Eye (tissue), 1 donor: ENCODE measurements at regions not wholly inside any gene's neighbourhood (a gene's known extent, or its start where the extent isn't known, plus 50 kb on each side); places are given as distances from the start of the nearest gene placed in this dataset.

ENCODE experiments used
- DNase-seq: peaks from one replicate; pipeline ENCODE4 v3.0.0-alpha.2; 2015

DNA sequence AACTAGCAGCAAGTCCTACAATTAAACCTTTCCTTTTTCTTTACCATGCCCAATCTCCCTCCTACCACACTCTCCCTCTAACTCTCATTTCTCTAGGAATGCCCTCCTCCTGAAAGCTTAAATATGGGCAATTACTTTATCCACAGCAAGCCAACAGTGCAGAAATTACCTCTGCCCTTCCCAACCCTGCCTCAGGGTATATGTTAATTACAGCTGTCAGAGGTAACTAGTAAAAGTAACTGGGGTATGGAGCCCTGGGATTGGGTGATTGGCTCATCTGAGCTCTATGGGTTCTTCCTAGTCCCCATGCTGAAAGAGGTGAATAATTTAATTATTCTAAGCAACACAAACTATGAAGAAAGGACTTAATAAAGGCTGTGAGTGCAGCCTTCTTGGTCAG is 478.9 kb upstream of the NMUR2 start:
- DNase-seq: no peak

DNA sequence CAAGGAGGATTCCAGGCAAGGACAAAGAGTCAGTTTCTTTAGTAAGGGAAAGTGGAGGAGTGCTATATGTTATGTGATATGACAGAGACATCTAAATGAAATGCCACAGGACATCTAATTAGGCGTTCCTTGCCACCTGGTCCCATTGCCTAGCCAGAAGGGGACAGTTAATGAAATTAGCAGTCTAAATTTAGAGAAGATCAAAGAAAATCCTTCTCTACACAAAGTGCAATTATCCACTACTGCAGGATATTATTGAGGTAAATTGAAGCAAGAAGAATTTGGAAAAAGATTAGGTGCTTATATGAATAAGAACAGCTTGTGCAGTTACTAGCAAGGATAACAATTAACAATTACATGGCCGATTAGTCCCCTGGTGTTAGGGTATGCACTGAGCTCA is 495.3 kb upstream of the NMUR2 start:
- no peak for DNase-seq

DNA sequence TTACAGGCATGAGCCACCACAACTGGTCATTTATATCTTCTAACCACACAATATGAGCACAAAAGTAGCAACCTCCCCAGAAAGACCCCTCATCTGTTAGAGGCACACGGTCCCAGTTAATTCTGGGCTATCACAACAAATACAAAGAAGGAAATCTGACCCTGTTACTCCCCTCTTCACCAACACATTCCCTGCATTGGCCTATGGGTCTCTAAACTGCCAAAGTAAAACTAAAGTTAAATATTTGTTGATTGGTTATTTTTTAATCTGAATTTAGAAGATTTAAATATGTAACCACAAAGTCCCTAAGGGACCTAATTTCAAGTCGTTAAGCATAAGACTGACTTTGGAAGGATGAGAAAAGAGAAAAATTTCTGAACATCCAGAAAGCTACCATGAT is 496.7 kb upstream of the NMUR2 start:
- no peak for DNase-seq

GRCh38 chr5:152905286-152905685 is 500.2 kb upstream of the NMUR2 start:
- DNase-seq: no peak

- no peak for DNase-seq
These were observed 502.6 kb upstream of the NMUR2 start for GRCh38 chr5:152907488-152908245.

GRCh38 chr5:152912924-152913323 is 507.8 kb upstream of the NMUR2 start:
- no peak for DNase-seq

DNA sequence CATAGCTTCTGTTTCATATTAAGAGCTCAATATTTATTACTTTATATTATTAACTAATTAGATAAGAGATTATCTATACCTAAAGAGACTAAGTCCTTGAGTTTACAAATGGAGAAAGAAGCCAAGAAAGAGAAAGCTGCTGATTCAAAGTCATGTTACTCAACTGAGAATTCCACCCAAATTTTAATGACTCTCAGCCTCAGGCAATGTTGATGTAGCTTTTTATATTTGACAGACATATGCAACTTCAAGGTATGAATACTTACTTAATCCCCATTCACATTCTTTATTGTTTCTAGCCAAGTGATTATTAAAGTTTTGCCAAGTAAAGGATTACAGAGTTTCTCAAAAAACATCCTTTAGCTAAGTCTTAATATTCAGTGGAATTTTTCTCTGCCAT is 527.5 kb upstream of the NMUR2 start:
- no peak for DNase-seq

DNA sequence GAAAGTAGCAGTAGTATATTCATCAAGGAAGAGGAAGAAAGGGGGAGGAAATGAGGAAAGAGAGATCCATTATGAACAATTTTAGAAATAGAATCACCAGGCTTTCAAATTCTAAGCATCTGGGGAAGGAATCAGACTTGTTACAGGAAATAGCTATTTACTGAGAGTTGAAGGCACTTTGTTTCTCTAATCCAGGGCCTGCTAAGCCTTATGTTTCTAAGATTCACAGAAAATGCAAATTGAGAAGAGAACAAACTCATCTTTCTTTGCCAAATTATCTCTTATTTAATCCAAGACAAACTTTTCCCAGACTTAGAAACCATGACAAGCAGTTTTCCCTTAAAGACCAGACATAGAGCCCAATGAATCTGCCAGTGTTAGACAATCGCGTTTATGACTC is 528.0 kb upstream of the NMUR2 start:
- DNase-seq: no peak

GRCh38 chr5:152938630-152939029 is 533.6 kb upstream of the NMUR2 start:
- DNase-seq: no peak

DNA sequence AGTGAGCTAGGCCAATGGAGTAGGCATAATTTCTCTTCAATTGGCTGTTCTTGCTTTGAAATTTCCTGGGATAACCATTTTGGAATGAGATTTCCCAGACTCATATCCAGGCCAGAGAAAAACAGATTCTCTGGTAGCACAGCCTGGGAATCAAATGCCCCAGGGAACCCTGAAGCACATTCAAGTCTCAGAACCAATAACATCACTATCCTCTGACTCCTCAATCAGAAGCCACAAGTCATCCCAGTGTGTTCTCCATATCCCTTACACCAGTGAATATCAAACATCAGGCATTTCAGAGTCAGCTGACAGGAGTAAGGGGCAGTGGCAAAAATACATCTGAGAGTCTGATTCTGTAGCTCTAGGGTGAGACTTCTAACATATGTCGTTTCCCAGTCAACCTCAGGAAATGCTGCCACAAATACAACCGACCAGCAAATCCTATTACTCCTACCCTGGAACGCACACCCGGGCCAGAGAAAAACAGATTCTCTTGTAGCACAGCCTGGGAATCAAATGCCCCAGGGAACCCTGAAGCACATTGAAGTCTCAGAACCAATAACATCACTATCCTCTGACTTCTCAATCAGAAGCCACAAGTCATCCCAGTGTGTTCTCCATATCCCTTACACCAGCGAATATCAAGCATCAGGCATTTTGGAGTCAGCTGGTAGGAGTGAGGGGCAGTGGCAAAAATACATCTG is 537.7 kb upstream of the NMUR2 start:
- DNase-seq: no peak

DNA sequence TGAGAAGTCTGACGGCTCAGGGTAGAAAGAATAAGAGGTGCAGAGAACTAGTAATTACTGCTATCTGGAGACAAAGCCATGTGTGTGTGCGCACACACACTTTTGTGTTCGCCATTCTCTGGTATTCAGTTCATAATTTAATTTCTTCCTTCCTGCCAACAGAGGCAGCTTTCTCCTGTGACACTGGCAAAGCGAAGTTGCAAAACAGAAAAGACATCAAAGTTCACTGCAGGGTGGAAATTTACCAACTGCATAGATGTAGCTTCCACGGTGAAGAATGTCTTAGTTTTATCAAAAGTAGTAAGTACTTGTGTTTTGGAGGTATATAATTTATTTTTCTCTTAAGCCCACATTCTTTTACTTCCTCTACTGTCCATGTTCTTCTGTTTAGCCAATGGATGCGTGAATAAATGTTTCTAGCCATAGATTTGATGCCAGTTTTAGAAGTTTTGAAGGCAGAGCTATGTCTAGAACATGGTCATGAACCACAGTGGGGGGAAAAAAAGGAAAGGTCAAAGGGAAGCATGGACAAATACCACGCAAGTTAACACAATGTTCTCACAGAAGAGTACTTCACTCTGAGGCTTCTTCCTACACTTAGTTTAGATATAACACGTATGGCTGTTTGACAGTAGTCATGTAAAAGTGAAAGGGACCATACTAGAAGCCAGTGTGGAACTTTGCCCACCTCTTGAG is 536.5 kb upstream of the GRIA1 start:
- no peak for DNase-seq

- DNase-seq: no peak
These were observed 533.4 kb upstream of the GRIA1 start for GRCh38 chr5:152956943-152957613.

- DNase-seq: no peak
These were observed 512.2 kb upstream of the GRIA1 start for GRCh38 chr5:152978141-152978835.

GRCh38 chr5:152987131-152987530 is 503.3 kb upstream of the GRIA1 start:
- DNase-seq: no peak

DNA sequence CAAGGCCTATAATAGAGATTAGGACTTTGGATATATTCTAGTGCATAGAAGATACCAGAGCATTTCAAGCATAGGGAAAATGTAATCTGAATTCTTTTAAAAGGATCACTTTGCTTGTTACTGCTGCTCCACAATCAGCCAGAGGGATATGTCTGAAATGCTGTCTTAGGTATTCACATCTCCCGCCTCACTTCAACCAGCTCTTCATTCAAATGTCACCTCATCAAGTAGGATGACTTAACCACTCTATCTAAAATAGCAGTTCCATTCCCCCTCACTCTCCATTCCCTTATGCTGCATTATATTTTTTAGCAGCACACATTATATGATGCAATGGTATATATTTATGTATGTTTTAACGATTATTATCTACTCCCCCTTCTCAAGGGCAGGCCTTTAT is 500.3 kb upstream of the GRIA1 start:
- DNase-seq: no peak

GRCh38 chr5:152990649-152991048 is 499.8 kb upstream of the GRIA1 start:
- DNase-seq: no peak

DNA sequence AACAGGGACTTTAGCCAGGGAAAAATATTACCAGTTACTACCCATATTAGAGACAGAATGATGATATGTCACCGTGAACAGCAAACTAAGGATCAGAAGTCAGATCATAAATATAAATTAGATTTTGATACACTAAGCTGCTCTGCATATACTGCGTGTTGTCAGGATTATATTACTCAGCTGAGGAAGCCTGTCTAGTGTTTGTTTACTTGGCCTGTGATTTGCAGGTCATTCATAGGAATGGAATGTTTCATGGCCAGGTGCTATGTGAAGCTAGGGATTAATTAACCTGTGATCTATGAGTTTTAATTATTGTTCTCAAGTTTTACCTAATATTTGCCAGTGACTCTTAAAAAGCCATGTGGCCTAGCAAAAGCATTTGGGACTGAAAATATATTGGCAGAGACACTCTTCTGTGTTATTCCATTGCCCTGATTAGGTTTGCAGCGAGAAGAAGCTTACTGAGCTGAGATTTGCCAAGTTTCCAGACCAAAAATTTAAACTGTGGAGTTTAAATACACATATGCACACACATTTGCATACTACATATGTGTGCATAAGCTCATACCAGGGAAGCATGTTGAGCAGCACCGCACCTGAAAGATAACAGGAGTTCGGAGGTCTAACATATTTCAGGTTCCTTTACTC is 496.3 kb upstream of the GRIA1 start:
- no peak for DNase-seq

DNA sequence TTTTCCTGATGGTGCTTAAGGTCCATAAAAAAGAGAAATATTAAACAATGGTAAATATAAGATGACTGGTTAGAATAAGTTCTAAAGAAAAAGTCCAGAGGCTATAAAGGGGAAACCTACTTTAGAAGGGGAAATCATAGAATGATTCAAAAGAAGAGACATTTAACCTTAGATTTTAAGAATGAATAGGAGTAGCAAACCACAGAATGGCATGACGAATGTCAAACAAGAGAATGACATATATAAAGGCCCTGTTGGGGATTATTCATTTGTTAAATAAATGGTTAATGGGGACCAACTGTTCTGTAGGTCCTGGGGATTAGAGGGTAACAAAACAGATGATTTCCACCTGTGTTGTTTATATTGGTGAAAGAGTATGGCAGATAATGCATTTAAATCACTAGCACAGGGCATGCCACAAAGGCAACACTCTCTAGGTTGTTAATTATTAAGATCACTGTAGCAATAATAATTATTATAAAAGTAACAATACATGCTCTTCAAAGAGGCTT is 495.2 kb upstream of the GRIA1 start:
- no peak for DNase-seq

DNA sequence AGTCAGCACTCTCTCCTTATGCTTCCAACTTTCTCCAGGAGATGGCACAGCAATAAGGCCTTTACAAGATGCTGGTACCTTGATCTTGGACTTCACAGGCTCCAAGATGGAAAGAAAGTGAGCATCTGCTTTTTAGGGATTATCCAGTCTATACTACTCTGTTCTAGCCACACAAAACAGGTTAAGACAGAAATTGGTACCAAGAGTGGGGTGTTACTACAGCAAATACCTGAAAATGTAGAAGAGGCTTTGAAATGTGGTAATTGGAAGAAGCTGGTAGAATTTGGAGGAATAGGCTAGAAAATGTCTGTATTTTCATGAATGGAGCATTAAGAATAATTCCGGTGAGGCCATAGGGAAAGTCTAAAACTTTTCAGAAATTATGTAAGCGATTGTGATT is 484.8 kb upstream of the GRIA1 start:
- no peak for DNase-seq

DNA sequence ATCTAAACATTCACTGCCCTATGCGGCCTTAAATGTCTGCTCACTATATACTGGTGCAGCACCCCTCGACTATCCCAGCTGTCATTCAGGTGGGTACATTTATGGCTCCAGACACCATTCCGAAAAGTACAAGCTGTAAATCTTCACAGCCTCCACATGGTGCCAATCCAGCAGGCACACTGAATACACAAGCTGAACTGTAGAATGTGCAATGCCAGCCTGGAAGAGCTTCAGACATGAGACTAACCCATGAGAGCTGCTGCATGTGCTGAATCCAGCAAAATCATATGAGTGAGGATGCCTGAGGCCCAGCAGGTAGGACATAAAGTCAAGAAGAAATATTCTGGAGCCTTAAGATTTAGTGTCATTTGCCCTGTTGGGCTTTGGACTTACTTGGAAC is 483.8 kb upstream of the GRIA1 start:
- no peak for DNase-seq

DNA sequence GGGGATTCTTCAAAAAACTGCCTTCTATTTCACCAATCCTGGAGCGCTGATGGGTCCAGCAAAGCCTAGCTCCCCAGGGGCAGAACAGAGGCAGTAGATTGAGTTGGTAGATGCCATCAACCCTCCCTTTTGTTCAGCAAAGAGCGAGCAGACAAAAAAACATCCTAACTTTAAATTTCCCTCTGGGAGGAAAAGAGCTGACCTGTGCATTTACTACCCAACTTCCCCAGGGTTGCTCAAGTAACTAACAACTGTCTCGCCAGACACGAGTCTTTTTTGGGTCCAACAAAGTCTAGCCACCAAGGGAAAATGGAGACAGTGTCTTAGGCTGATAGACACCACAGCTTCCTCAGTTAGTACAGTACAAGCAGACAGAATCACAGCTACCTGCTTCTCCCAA is 476.3 kb upstream of the GRIA1 start:
- no peak for DNase-seq

- DNase-seq: no peak
These were observed 472.3 kb upstream of the GRIA1 start for GRCh38 chr5:153018121-153018520.
